Stomach (tissue), 8 donors: ENCODE measurements at regions not wholly inside any gene's neighbourhood (a gene's known extent, or its start where the extent isn't known, plus 50 kb on each side); places are given as distances from the start of the nearest gene placed in this dataset.

ENCODE experiments used
- DNase-seq, 2 donors: peaks; one replicate each; pipeline versions ENCODE4 v3.0.0 to v3.0.0-alpha.2; 2013 to 2019
- H3K27ac ChIP-seq, 5 donors: fragments of 200-600 bp in 4 of 5; sonication (generic) in 4 of 5; one replicate each; pipeline ENCODE4 v1.5.1; 2013 to 2019; ENCODE audit warnings: mild to moderate bottlenecking in 1 of 5, moderate library complexity in 1 of 5
- H3K27me3 ChIP-seq, 3 donors: fragments of 200-600 bp; sonication (generic); one replicate each; pipeline ENCODE4 v1.5.1; 2017 to 2019; ENCODE audit warnings: mixed run types in 1 of 3
- H3K36me3 ChIP-seq, 4 donors: fragments of 200-600 bp; sonication (generic); 1 replicate in 3 of 4; 2 replicates in 1 of 4; pipeline ENCODE4 v1.5.1; 2016 to 2019
- H3K4me1 ChIP-seq, 4 donors: fragments of 200-600 bp; sonication (generic); one replicate each; pipeline ENCODE4 v1.5.1; 2016 to 2019
- H3K4me3 ChIP-seq, 4 donors: fragments of 200-600 bp; sonication (generic) in 3 of 4; one replicate each; pipeline ENCODE4 v1.5.1; 2016 to 2019; ENCODE audit warnings: mild to moderate bottlenecking in 1 of 4
- H3K9me3 ChIP-seq, 4 donors: fragments of 200-600 bp; sonication (generic); one replicate each; pipeline ENCODE4 v1.5.1; 2016 to 2019
- CTCF ChIP-seq, 7 experiments: fragments of 450-650 bp in 4 of 7; fragments of 200-600 bp in 3 of 7; sonication (generic) in 3 of 7; IDR thresholded peaks; one replicate each; pipeline ENCODE4 v1.5.1; 2016 to 2019; ENCODE audit warnings: antibody characterized with exemption in 7 of 7, control low read depth in 2 of 7, mild to moderate bottlenecking in 1 of 7
- EP300 ChIP-seq: sonication (generic); formaldehyde crosslinking; IDR thresholded peaks from one replicate; pipeline ENCODE4 v1.6.1; 2017; ENCODE audit warnings: antibody characterized with exemption
- POLR2A ChIP-seq, 4 donors: fragments of 450-650 bp; IDR thresholded peaks; one replicate each; pipeline ENCODE4 v1.6.1; 2016; ENCODE audit warnings: antibody characterized with exemption in 4 of 4, control low read depth in 2 of 4, mild to moderate bottlenecking in 1 of 4, moderate library complexity in 1 of 4
- POLR2AphosphoS5 ChIP-seq, 3 donors: sonication (generic); formaldehyde crosslinking; IDR thresholded peaks; one replicate each; pipeline ENCODE4 v1.6.1; 2016; ENCODE audit warnings: antibody characterized with exemption in 3 of 3
- WGBS, 5 donors: extraction: QIAGEN DNeasy Blood & Tissue Kit in 3 of 5; methylation state at CpG; one replicate each; pipeline versions ENCODE4 v1.1.5 to v1.1.7; 2013 to 2018; 5-methylcytosine and 5-hydroxymethylcytosine counted together
- intact Hi-C: fragments of 100-400 bp; cut with DNase I; formaldehyde crosslinking; loops from one replicate; pipeline ENCODE4 v1.15.1; 2023; ENCODE audit warnings: low total_unique reads
- donor health status: healthy with polysubstance abuse.
- donor health status: Bipolar disorder and iron deficiency.
- donor health status: healthy.

GRCh38 chr5:159416438-159416837 lies 86.2 kb upstream of the IL12B start:
- intact Hi-C loops = no loop called here
- TF ChIP-seq POLR2AphosphoS5 (IDR thresholded peaks at IDR 0.05) (no peak), POLR2A (IDR thresholded peaks at IDR 0.05) (no peak), EP300 (no peak), CTCF (IDR thresholded peaks at IDR 0.05) (no peak)
- H3K27me3 ChIP-seq = no peaks in the 10 kb centered on the region
- no peak overlapping the region for H3K27ac ChIP-seq
- WGBS, 5 donors = 25 to 61% (median 38%) methylated on average over 6 of the region's 6 CpGs
- no peaks in the 10 kb centered on the region for H3K9me3 ChIP-seq
- no peaks in the 10 kb centered on the region for H3K36me3 ChIP-seq
- H3K4me3 ChIP-seq = no peak overlapping the region
- H3K4me1 ChIP-seq = peaks cover 0 to 8% (median 0%) of the 10 kb centered on the region in 4 donors
- no peak for DNase-seq

GRCh38 chr5:159417170-159417569 lies 86.9 kb upstream of the IL12B start:
- H3K36me3 ChIP-seq = no peaks in the 10 kb centered on the region
- H3K4me1 ChIP-seq = peaks cover 0 to 8% (median 0%) of the 10 kb centered on the region in 4 donors
- H3K27ac ChIP-seq = no peak overlapping the region
- WGBS, 5 donors = 81 to 87% (median 85%) methylated on average over 4 of the region's 4 CpGs
- no peak overlapping the region for H3K4me3 ChIP-seq
- H3K27me3 ChIP-seq = no peaks in the 10 kb centered on the region
- H3K9me3 ChIP-seq = no peaks in the 10 kb centered on the region
- DNase-seq = no peak
- TF ChIP-seq EP300 (no peak), CTCF (IDR thresholded peaks at IDR 0.05) (no peak), POLR2A (IDR thresholded peaks at IDR 0.05) (no peak), POLR2AphosphoS5 (IDR thresholded peaks at IDR 0.05) (no peak)
- intact Hi-C loops = no loop called here

GRCh38 chr5:159419576-159419975 lies 89.3 kb upstream of the IL12B start:
- 66 to 76% (median 72%) methylated on average over 5 of the region's 5 CpGs for WGBS, 5 donors
- DNase-seq = no peak
- intact Hi-C loops = no loop called here

GRCh38 chr5:159420940-159421339 lies 90.7 kb upstream of the IL12B start:
- no peak for DNase-seq
- intact Hi-C loops = no loop called here
- no peaks in the 10 kb centered on the region for H3K27me3 ChIP-seq
- H3K4me3 ChIP-seq = no peak overlapping the region
- no peaks in the 10 kb centered on the region for H3K9me3 ChIP-seq
- TF ChIP-seq POLR2AphosphoS5 (IDR thresholded peaks at IDR 0.05) (no peak), POLR2A (IDR thresholded peaks at IDR 0.05) (no peak), EP300 (no peak), CTCF (IDR thresholded peaks at IDR 0.05) (no peak)
- H3K27ac ChIP-seq = no peak overlapping the region
- H3K36me3 ChIP-seq = no peaks in the 10 kb centered on the region
- peaks cover 0 to under 1% (median 0%) of the 10 kb centered on the region in 4 donors for H3K4me1 ChIP-seq

More at GRCh38 chr5:159419576-159419975, 89.3 kb upstream of the IL12B start:
- Histone ChIP-seq H3K4me1 (peaks cover 0 to 8% (median 0%) of the 10 kb centered on the region in 4 donors), H3K4me3 (no peak overlapping the region), H3K9me3 (no peaks in the 10 kb centered on the region), H3K27me3 (no peaks in the 10 kb centered on the region), H3K36me3 (no peaks in the 10 kb centered on the region), H3K27ac (no peak overlapping the region)
- TF ChIP-seq CTCF (IDR thresholded peaks at IDR 0.05) (no peak), POLR2A (IDR thresholded peaks at IDR 0.05) (no peak), EP300 (no peak), POLR2AphosphoS5 (IDR thresholded peaks at IDR 0.05) (no peak)
